HEK293 (cell line): ENCODE measurements at regions not wholly inside any gene's neighbourhood (a gene's known extent, or its start where the extent isn't known, plus 50 kb on each side); places are given as distances from the start of the nearest gene placed in this dataset.

Experiments used
- CTCF ChIA-PET: fragments of 350-600 bp; formaldehyde crosslinking; extraction: SDS; loops from one replicate; lab custom pipeline; 2021; ENCODE audit warnings: antibody characterized with exemption; lab: Yijun Ruan, JAX
- POLR2A ChIA-PET: fragments of 300-600 bp; formaldehyde crosslinking; extraction: SDS; loops from one replicate; lab custom pipeline; 2020; ENCODE audit warnings: antibody characterized with exemption, inconsistent platforms; lab: Yijun Ruan, JAX
- H3K27ac ChIP-seq: fragments of 200-500 bp; sonication (Bioruptor generic); 2 replicates; pipeline ENCODE4 v1.5.1; 2014; ENCODE audit warnings: low read depth, low read length, control low read depth, inconsistent platforms; ENCODE audit errors: extremely low read depth
- H3K36me3 ChIP-seq, 2 experiments: fragments of 200-500 bp in 1 of 2; sonication (Bioruptor generic) in 1 of 2; 1 replicate in 1 of 2; 2 replicates in 1 of 2; pipeline ENCODE4 v1.5.1; 2014 to 2017; ENCODE audit warnings: inconsistent platforms in 2 of 2, low read length in 2 of 2; ENCODE audit not compliant: control insufficient read depth in 2 of 2, insufficient read depth in 1 of 2
- H3K4me1 ChIP-seq: fragments of 200-500 bp; sonication (Bioruptor generic); 2 replicates; pipeline ENCODE4 v1.5.1; 2014; ENCODE audit warnings: mild to moderate bottlenecking, low read length, inconsistent platforms; ENCODE audit not compliant: control insufficient read depth, insufficient read depth
- H3K4me3 ChIP-seq: 2 replicates; pipeline ENCODE4 v1.5.1; 2011; ENCODE audit warnings: low read depth, mild to moderate bottlenecking, control low read depth, low read length, moderate library complexity
- H3K9me3 ChIP-seq: fragments of 200-500 bp; sonication (Bioruptor generic); 2 replicates; pipeline ENCODE4 v1.5.1; 2014; ENCODE audit warnings: low read depth, low read length, inconsistent platforms; ENCODE audit not compliant: control insufficient read depth, insufficient read depth
- KLF16 ChIP-seq: fragments of 450-650 bp; formaldehyde crosslinking; IDR thresholded peaks from 2 replicates; pipeline ENCODE4 v1.5.1; 2017; ENCODE audit warnings: missing biosample characterization, missing genetic modification characterization
- KLF7 ChIP-seq: fragments of 450-650 bp; formaldehyde crosslinking; IDR thresholded peaks from 2 replicates; pipeline ENCODE4 v1.5.1; 2016; ENCODE audit warnings: missing biosample characterization, missing genetic modification characterization, borderline replicate concordance
- PATZ1 ChIP-seq: fragments of 450-650 bp; formaldehyde crosslinking; IDR thresholded peaks from 2 replicates; pipeline ENCODE4 v1.5.1; 2016; ENCODE audit warnings: missing biosample characterization, missing genetic modification characterization
- SALL2 ChIP-seq: fragments of 450-650 bp; formaldehyde crosslinking; IDR thresholded peaks from 2 replicates; pipeline ENCODE4 v1.5.0; 2017; ENCODE audit warnings: missing biosample characterization, mild to moderate bottlenecking, missing genetic modification characterization, borderline replicate concordance
- SCRT1 ChIP-seq: fragments of 450-650 bp; formaldehyde crosslinking; IDR thresholded peaks from 2 replicates; pipeline ENCODE4 v1.5.1; 2016; ENCODE audit warnings: missing biosample characterization, missing genetic modification characterization, borderline replicate concordance
- SCRT2 ChIP-seq: fragments of 450-650 bp; formaldehyde crosslinking; IDR thresholded peaks from 2 replicates; pipeline ENCODE4 v1.5.1; 2016; ENCODE audit warnings: missing biosample characterization, missing genetic modification characterization
- SP7 ChIP-seq: fragments of 450-650 bp; formaldehyde crosslinking; IDR thresholded peaks from 2 replicates; pipeline ENCODE4 v1.5.1; 2016; ENCODE audit warnings: missing biosample characterization, missing genetic modification characterization
- TRIM28 ChIP-seq: IDR thresholded peaks from 2 replicates; pipeline ENCODE4 v1.6.1; 2011; ENCODE audit warnings: low read length, control low read depth, borderline replicate concordance
- YY1 ChIP-seq: fragments of 450-650 bp; formaldehyde crosslinking; IDR thresholded peaks from 2 replicates; pipeline ENCODE4 v1.5.1; 2018; ENCODE audit warnings: missing biosample characterization, missing genetic modification characterization
- ZBTB49 ChIP-seq: fragments of 450-650 bp; formaldehyde crosslinking; IDR thresholded peaks from 2 replicates; pipeline ENCODE4 v1.5.1; 2016; ENCODE audit warnings: missing biosample characterization, missing genetic modification characterization, low read depth
- ZNF133 ChIP-seq: fragments of 450-650 bp; formaldehyde crosslinking; IDR thresholded peaks from 2 replicates; pipeline ENCODE4 v1.5.1; 2016; ENCODE audit warnings: missing biosample characterization, missing genetic modification characterization
- ZNF174 ChIP-seq: fragments of 450-650 bp; formaldehyde crosslinking; IDR thresholded peaks from 2 replicates; pipeline ENCODE4 v1.5.0; 2017; ENCODE audit warnings: missing biosample characterization, mild to moderate bottlenecking, missing genetic modification characterization
- ZNF18 ChIP-seq: fragments of 450-650 bp; formaldehyde crosslinking; IDR thresholded peaks from 2 replicates; pipeline ENCODE4 v1.5.1; 2016; ENCODE audit warnings: missing biosample characterization, missing genetic modification characterization
- ZNF221 ChIP-seq: fragments of 450-650 bp; formaldehyde crosslinking; IDR thresholded peaks from 2 replicates; pipeline ENCODE4 v1.5.1; 2017; ENCODE audit warnings: missing biosample characterization, missing genetic modification characterization, borderline replicate concordance
- ZNF274 ChIP-seq, 2 experiments: fragments of 200-500 bp in 1 of 2; fragments of 450-650 bp in 1 of 2; sonication (Bioruptor generic) in 1 of 2; formaldehyde crosslinking in 1 of 2; IDR thresholded peaks; 2 replicates each; pipeline versions ENCODE4 v1.5.1 to v1.6.1; 2014 to 2016; ENCODE audit warnings: borderline replicate concordance in 1 of 2, inconsistent platforms in 1 of 2, low read length in 1 of 2, missing biosample characterization in 1 of 2, missing genetic modification characterization in 1 of 2
- ZNF473 ChIP-seq: fragments of 450-650 bp; formaldehyde crosslinking; IDR thresholded peaks from 2 replicates; pipeline ENCODE4 v1.5.1; 2017; ENCODE audit warnings: missing biosample characterization, missing genetic modification characterization
- ZNF580 ChIP-seq: fragments of 450-650 bp; formaldehyde crosslinking; IDR thresholded peaks from 2 replicates; pipeline ENCODE4 v1.5.1; 2016; ENCODE audit warnings: missing biosample characterization, missing genetic modification characterization
- ZNF585B ChIP-seq: fragments of 450-650 bp; formaldehyde crosslinking; IDR thresholded peaks from 2 replicates; pipeline ENCODE4 v1.5.1; 2016; ENCODE audit warnings: missing biosample characterization, missing genetic modification characterization
- ZNF654 ChIP-seq: fragments of 450-650 bp; formaldehyde crosslinking; IDR thresholded peaks from 2 replicates; pipeline ENCODE4 v1.5.1; 2016; ENCODE audit warnings: low read depth, missing biosample characterization, missing genetic modification characterization
- ZNF664 ChIP-seq: fragments of 450-650 bp; formaldehyde crosslinking; IDR thresholded peaks from 2 replicates; pipeline ENCODE4 v1.5.1; 2016; ENCODE audit warnings: missing biosample characterization, missing genetic modification characterization
- ZNF701 ChIP-seq: fragments of 450-650 bp; formaldehyde crosslinking; IDR thresholded peaks from 2 replicates; pipeline ENCODE4 v1.5.1; 2016; ENCODE audit warnings: missing biosample characterization, missing genetic modification characterization
- ZNF776 ChIP-seq: fragments of 450-650 bp; formaldehyde crosslinking; IDR thresholded peaks from 2 replicates; pipeline ENCODE4 v1.5.0; 2017; ENCODE audit warnings: missing biosample characterization, missing genetic modification characterization, borderline replicate concordance
- ZNF777 ChIP-seq: fragments of 450-650 bp; formaldehyde crosslinking; IDR thresholded peaks from 2 replicates; pipeline ENCODE4 v1.5.1; 2017; ENCODE audit warnings: missing biosample characterization, missing genetic modification characterization, borderline replicate concordance
- ZNF837 ChIP-seq: fragments of 450-650 bp; formaldehyde crosslinking; IDR thresholded peaks from 2 replicates; pipeline ENCODE4 v1.5.1; 2016; ENCODE audit warnings: missing biosample characterization, missing genetic modification characterization

GRCh38 chr3:147846293-147846692 is 437.1 kb downstream of the ZIC1 start (continued):
- no peak for TF ChIP-seq ZNF274 (IDR thresholded peaks at IDR 0.05; ENCODE audit: low read length)
- TF ChIP-seq ZNF274 (tag by site-specific recombination; IDR thresholded peaks at IDR 0.05; ENCODE audit: borderline replicate concordance) = no peak
- TF ChIP-seq KLF7 (tag by site-specific recombination) = no peak

- Histone ChIP-seq H3K27ac (no peak overlapping the region), H3K4me3 (no peak overlapping the region), H3K4me1 (no peaks in the 10 kb centered on the region), H3K9me3 (no peaks in the 10 kb centered on the region), H3K36me3 (no peaks in the 10 kb centered on the region)
- CTCF ChIA-PET = interaction anchor here (0.6 kb wide), 2 partner anchors 207 to 655 kb away, joined by 3 read pairs; no protein-coding TSS in a partner anchor
- TF ChIP-seq SCRT2 (tag by site-specific recombination) = no peak
- no peak for TF ChIP-seq TRIM28
- no peak for TF ChIP-seq ZNF654 (tag by site-specific recombination)
- TF ChIP-seq ZBTB49 (tag by site-specific recombination) = no peak
- TF ChIP-seq SCRT1 (tag by site-specific recombination) = no peak
- no peak for TF ChIP-seq SALL2 (tag by site-specific recombination)
- no peak for TF ChIP-seq KLF16
- TF ChIP-seq ZNF221 (tag by site-specific recombination) = no peak
- no peak for TF ChIP-seq ZNF701 (tag by site-specific recombination)
- TF ChIP-seq SP7 = no peak
- TF ChIP-seq ZNF837 (tag by site-specific recombination) = no peak
- POLR2A ChIA-PET = no interaction called here
Measured at GRCh38 chr3:147846854-147847478, 437.8 kb downstream of the ZIC1 start.

GRCh38 chr3:147851062-147851461 is 441.9 kb downstream of the ZIC1 start:
- ChIA-PET POLR2A (no interaction called here), CTCF (no interaction called here)
- H3K27ac ChIP-seq = no peak overlapping the region
- H3K9me3 ChIP-seq = no peaks in the 10 kb centered on the region
- H3K36me3 ChIP-seq = no peaks in the 10 kb centered on the region
- H3K4me1 ChIP-seq = no peaks in the 10 kb centered on the region
- TF ChIP-seq ZNF580 (tag by site-specific recombination) = no peak
- TF ChIP-seq ZNF777 (tag by site-specific recombination) = no peak
- TF ChIP-seq PATZ1 (tag by site-specific recombination) = no peak
- no peak for TF ChIP-seq ZNF585B (tag by site-specific recombination)
- TF ChIP-seq ZNF664 (tag by site-specific recombination) = no peak
- TF ChIP-seq ZNF18 (tag by site-specific recombination) = no peak
- TF ChIP-seq ZNF174 (tag by site-specific recombination) = no peak
- TF ChIP-seq ZNF133 (tag by site-specific recombination) = no peak
- no peak for TF ChIP-seq YY1 (tag by site-specific recombination)
- TF ChIP-seq ZNF776 (tag by site-specific recombination) = no peak
- no peak for TF ChIP-seq ZNF473 (tag by site-specific recombination)
- TF ChIP-seq, all 188 proteins: peak for 0
- no peak overlapping the region for H3K4me3 ChIP-seq
